ENCODE measurements at regions not wholly inside any gene's neighbourhood (a gene's known extent, or its start where the extent isn't known, plus 50 kb on each side); places are given as distances from the start of the nearest gene placed in this dataset.

DNA sequence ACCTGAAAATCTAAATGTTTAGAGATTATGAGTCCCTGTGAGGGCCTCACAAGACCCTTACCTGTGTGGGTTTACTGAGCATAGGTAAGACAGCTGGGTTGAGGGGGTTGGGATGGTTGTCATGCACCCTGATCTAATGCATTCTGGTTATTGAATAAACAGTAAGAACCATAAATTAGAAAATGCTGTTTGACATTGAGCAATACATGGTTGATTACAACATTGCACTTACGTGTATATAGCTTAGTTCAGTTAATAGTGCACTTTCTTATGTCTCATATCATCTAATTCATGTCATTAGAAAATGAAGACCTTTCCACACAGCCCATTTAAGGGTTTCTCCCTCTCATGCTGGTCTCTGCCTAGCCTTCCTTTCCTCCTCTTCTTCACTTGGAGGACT lies 253.5 kb upstream of the ATP5MC3 start (continued):
- no peak for TF ChIP-seq ZNF121 (CRISPR knock-in tag; IDR thresholded peaks at IDR 0.05)

DNA sequence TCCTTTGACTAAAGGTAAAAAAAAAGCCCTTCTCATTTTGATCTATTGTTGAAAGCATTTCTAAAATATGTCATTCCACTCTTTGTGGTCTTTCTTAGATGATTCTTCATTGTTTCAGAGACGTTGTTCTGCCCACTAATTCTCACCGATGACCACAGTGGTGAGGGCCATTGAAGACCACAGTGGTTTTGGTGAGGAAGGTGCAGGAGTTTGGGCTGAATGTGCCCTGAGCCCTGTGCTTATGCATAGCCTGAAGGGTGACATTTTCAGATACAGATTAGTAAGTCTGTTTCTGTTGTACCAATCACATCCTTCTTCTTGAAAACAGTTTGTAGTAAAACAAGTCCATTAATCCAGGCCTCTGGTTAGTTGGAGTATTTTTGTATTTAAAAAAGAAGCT lies 251.3 kb upstream of the ATP5MC3 start:
- Mint-ChIP-seq H3K36me3 (peaks cover 14% of the 10 kb centered on the region), H3K27ac (no peak overlapping the region), H3K27me3 (ENCODE audit: low read depth) (no peaks in the 10 kb centered on the region; the same call in 1 of the 2 replicates), H3K4me3 (no peak overlapping the region), H3K4me1 (peaks cover 11% of the 10 kb centered on the region), H3K9me3 (peaks cover 17% of the 10 kb centered on the region)
- ATAC-seq (no peak), DNase-seq (ENCODE audit: low spot score) (no peak)
- POLR2A ChIA-PET = no interaction called here
- TF ChIP-seq KAT7 (CRISPR knock-in tag; IDR thresholded peaks at IDR 0.05; ENCODE audit: borderline replicate concordance) (no peak), OVOL2 (CRISPR knock-in tag; IDR thresholded peaks at IDR 0.05; ENCODE audit: borderline replicate concordance) (no peak), ZSCAN18 (CRISPR knock-in tag; IDR thresholded peaks at IDR 0.05) (no peak), ZBTB43 (CRISPR knock-in tag; IDR thresholded peaks at IDR 0.05) (no peak), IRF2 (CRISPR knock-in tag; IDR thresholded peaks at IDR 0.05; ENCODE audit: borderline replicate concordance, low read depth) (no peak)
- CTCF ChIA-PET = no interaction called here

DNA sequence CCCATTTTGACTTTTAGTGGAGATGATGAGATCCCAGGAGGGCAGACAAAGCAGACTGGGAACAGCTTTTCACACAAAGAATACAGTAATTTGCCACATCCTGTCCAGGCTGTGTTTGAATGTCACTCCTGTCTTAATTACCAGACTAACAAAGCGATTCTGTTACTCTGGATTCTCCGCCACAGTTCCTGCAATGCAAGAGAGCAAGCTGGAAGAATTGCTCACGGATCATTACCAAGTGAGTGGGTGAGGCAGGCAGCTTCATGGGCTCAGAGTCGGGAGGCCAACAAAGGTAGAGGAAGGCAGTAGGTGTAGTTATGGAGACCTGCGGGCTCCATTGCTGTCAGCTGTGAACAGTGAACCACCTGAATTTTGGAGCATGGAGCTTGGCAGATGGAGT lies 250.5 kb upstream of the ATP5MC3 start:
- DNase-seq (ENCODE audit: low spot score) (no peak), ATAC-seq (no peak)
- Mint-ChIP-seq H3K4me1 (peaks cover 11% of the 10 kb centered on the region), H3K27me3 (ENCODE audit: low read depth) (no peaks in the 10 kb centered on the region; the same call in 1 of the 2 replicates), H3K36me3 (peaks cover 14% of the 10 kb centered on the region), H3K9me3 (peaks cover 17% of the 10 kb centered on the region), H3K27ac (no peak overlapping the region), H3K4me3 (no peak overlapping the region)
- TF ChIP-seq, protein P1, sequence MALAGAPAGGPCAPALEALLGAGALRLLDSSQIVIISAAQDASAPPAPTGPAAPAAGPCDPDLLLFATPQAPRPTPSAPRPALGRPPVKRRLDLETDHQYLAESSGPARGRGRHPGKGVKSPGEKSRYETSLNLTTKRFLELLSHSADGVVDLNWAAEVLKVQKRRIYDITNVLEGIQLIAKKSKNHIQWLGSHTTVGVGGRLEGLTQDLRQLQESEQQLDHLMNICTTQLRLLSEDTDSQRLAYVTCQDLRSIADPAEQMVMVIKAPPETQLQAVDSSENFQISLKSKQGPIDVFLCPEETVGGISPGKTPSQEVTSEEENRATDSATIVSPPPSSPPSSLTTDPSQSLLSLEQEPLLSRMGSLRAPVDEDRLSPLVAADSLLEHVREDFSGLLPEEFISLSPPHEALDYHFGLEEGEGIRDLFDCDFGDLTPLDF (CRISPR knock-in tag; IDR thresholded peaks at IDR 0.05) = no peak
- no peak for TF ChIP-seq PRRX2 (CRISPR knock-in tag; IDR thresholded peaks at IDR 0.05)
- no peak for TF ChIP-seq TEAD1 (CRISPR knock-in tag; IDR thresholded peaks at IDR 0.05)
- TF ChIP-seq ZNF416 (CRISPR knock-in tag; IDR thresholded peaks at IDR 0.05) = no peak
- TF ChIP-seq HMGA2 (CRISPR knock-in tag; IDR thresholded peaks at IDR 0.05) = no peak
- POLR2A ChIA-PET = no interaction called here
- CTCF ChIA-PET = interaction anchor here (1.1 kb wide), 1 partner anchor 181 kb away, joined by 3 read pairs; no protein-coding TSS in a partner anchor

- ATAC-seq (no peak), DNase-seq (ENCODE audit: low spot score) (no peak)
- Mint-ChIP-seq H3K4me3 (no peak overlapping the region), H3K4me1 (peaks cover 11% of the 10 kb centered on the region), H3K36me3 (peaks cover 14% of the 10 kb centered on the region), H3K9me3 (peaks cover 17% of the 10 kb centered on the region), H3K27me3 (ENCODE audit: low read depth) (no peaks in the 10 kb centered on the region; the same call in 1 of the 2 replicates), H3K27ac (no peak overlapping the region)
- ChIA-PET POLR2A (no interaction called here), CTCF (interaction anchor here (1.1 kb wide), 1 partner anchor 180 kb away, joined by 3 read pairs; no protein-coding TSS in a partner anchor)
- no peak for TF ChIP-seq AFF4 (CRISPR knock-in tag; IDR thresholded peaks at IDR 0.05; ENCODE audit: borderline replicate concordance)
- TF ChIP-seq HMGA2 (CRISPR knock-in tag; IDR thresholded peaks at IDR 0.05) = no peak
- TF ChIP-seq ZNF512 (CRISPR knock-in tag; IDR thresholded peaks at IDR 0.05; ENCODE audit: borderline replicate concordance) = no peak
- TF ChIP-seq, protein P2, sequence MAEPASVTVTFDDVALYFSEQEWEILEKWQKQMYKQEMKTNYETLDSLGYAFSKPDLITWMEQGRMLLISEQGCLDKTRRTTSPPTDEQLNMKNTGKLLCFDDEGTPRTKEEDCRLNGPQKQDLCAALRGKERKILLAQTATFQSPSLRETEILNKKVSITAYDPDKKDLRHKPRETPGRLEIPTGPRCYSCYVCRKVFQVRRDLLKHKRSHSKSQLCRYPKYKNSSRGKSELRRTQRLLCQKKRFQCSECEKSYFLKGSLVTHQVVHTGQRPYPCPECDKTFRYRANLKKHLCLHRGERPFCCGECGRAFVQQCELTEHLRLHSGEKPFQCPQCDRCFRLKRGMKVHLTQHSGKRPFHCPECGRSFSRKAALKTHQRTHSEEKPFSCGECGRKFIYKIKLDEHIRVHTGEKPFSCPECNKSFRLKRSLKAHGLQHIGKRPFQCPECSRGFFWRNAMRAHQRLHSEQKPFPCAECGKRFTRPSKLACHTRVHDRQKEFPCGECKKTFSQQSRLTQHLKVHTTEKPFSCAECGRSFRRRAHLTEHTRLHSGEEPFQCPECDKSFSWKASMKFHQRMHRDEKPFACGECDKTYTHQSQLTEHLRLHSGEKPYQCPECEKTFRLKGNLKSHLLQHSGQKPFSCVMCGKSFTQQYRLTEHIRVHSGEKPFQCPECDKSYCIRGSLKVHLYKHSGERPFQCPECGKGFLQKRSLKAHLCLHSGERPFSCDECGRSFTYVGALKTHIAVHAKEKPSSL (CRISPR knock-in tag; conservative IDR thresholded peaks at IDR 0.05) = no peak
These were observed 249.8 kb upstream of the ATP5MC3 start for GRCh38 chr2:175431101-175431946.
